H1 (cell line): ENCODE measurements at regions not wholly inside any gene's neighbourhood (a gene's known extent, or its start where the extent isn't known, plus 50 kb on each side); places are given as distances from the start of the nearest gene placed in this dataset.

ENCODE experiments used
- CTCF ChIA-PET: fragments of 300-600 bp; sonication (Branson Sonifier 250); formaldehyde crosslinking; loops from one replicate; lab custom pipeline; 2021; ENCODE audit not compliant: partially characterized antibody; lab: Charles Lee
- POLR2A ChIA-PET: fragments of 300-600 bp; sonication (Branson Sonifier 250); formaldehyde crosslinking; loops from one replicate; lab custom pipeline; 2021; ENCODE audit warnings: inconsistent platforms; ENCODE audit not compliant: partially characterized antibody; lab: Charles Lee
- DNase-seq, 2 experiments: peaks; one replicate each; pipeline versions ENCODE4 v3.0.0 to v3.0.0-alpha.2; 2010 to 2022; ENCODE audit warnings: low spot score in 2 of 2, low read depth in 1 of 2, mixed read lengths in 1 of 2
- FAIRE-seq: peaks from 2 replicates; lab custom pipeline; 2011; peaks lifted over from hg19 to GRCh38; lab: Jason Lieb, UNC
- H2AFZ ChIP-seq: 2 replicates; pipeline ENCODE4 v1.8.1; 2012; ENCODE audit warnings: low read length, inconsistent platforms
- H2AK5ac ChIP-seq: 2 replicates; pipeline ENCODE4 v1.6.1; 2013; ENCODE audit warnings: low read depth, low read length
- H2BK120ac ChIP-seq: replicated peaks from 2 replicates; pipeline ENCODE3; 2013; ENCODE audit warnings: low read depth, low read length, inconsistent platforms
- H2BK12ac ChIP-seq: 2 replicates; pipeline ENCODE4 v1.6.1; 2013; ENCODE audit warnings: low read depth, low read length
- H2BK15ac ChIP-seq: 2 replicates; pipeline ENCODE4 v1.6.1; 2013; ENCODE audit warnings: low read length
- H2BK20ac ChIP-seq: 2 replicates; pipeline ENCODE4 v1.6.1; 2013; ENCODE audit warnings: low read length
- H2BK5ac ChIP-seq: 2 replicates; pipeline ENCODE4 v1.6.1; 2013; ENCODE audit warnings: low read depth, low read length
- H3K14ac ChIP-seq: 2 replicates; pipeline ENCODE4 v1.6.1; 2013; ENCODE audit warnings: inconsistent platforms; ENCODE audit not compliant: insufficient read length
- H3K18ac ChIP-seq: 2 replicates; pipeline ENCODE4 v1.6.1; 2013; ENCODE audit warnings: low read length; ENCODE audit errors: extremely low read depth
- H3K23ac ChIP-seq: 2 replicates; pipeline ENCODE4 v1.6.1; 2013; ENCODE audit warnings: inconsistent platforms; ENCODE audit not compliant: insufficient read length
- H3K23me2 ChIP-seq: 2 replicates; pipeline ENCODE4 v1.6.1; 2013; ENCODE audit warnings: low read depth, low read length
- H3K27ac ChIP-seq: 2 replicates; pipeline ENCODE4 v1.6.1; 2011; ENCODE audit warnings: low read depth, low read length, inconsistent platforms
- H3K27me3 ChIP-seq, 4 experiments: replicated peaks in 1 of 4; 1 replicate in 1 of 4; 2 replicates in 3 of 4; pipeline versions ENCODE4 v1.6.1 to v1.8.1; 2011 to 2013; ENCODE audit warnings: low read length in 3 of 4, mild to moderate bottlenecking in 3 of 4, inconsistent platforms in 2 of 4, mixed read lengths in 2 of 4, moderate library complexity in 1 of 4; ENCODE audit not compliant: control insufficient read depth in 3 of 4, insufficient read depth in 3 of 4; ENCODE audit errors: extremely low read depth in 1 of 4
- H3K36me3 ChIP-seq, 4 experiments: 2 replicates each; pipeline versions ENCODE4 v1.6.1 to v1.8.1; 2011 to 2013; ENCODE audit warnings: mild to moderate bottlenecking in 4 of 4, low read length in 3 of 4, moderate library complexity in 2 of 4, control low read depth in 1 of 4, inconsistent platforms in 1 of 4; ENCODE audit not compliant: insufficient read depth in 4 of 4, control insufficient read depth in 2 of 4
- H3K4ac ChIP-seq: replicated peaks from 2 replicates; pipeline ENCODE3; 2013; ENCODE audit warnings: low read length, low read depth, mixed read lengths, inconsistent platforms; ENCODE audit not compliant: insufficient read length
- H3K4me1 ChIP-seq, 4 experiments: replicated peaks in 1 of 4; 1 replicate in 1 of 4; 2 replicates in 3 of 4; pipeline versions ENCODE4 v1.6.1 to v1.8.1; 2011 to 2013; ENCODE audit warnings: low read length in 3 of 4, inconsistent platforms in 2 of 4, mixed read lengths in 1 of 4; ENCODE audit not compliant: insufficient read depth in 4 of 4, control insufficient read depth in 3 of 4
- H3K4me2 ChIP-seq, 2 experiments: 2 replicates each; pipeline versions ENCODE4 v1.6.1 to v1.8.1; 2011 to 2013; ENCODE audit warnings: low read depth in 2 of 2, low read length in 2 of 2, control low read depth in 1 of 2, inconsistent platforms in 1 of 2, mild to moderate bottlenecking in 1 of 2; ENCODE audit not compliant: insufficient read depth in 1 of 2
- H3K4me3 ChIP-seq, 4 experiments: fragments of 200-600, 300-600 bp in 1 of 4; sonication (generic), shearing (Covaris generic), sonication (Bioruptor Twin) in 1 of 4; 2 replicates each; pipeline versions ENCODE4 v1.5.1 to v1.8.1; 2011 to 2016; ENCODE audit warnings: low read length in 4 of 4, low read depth in 3 of 4, control low read depth in 2 of 4, inconsistent platforms in 2 of 4, mild to moderate bottlenecking in 2 of 4, mixed read lengths in 1 of 4, moderate library complexity in 1 of 4; ENCODE audit not compliant: insufficient read depth in 2 of 4; ENCODE audit errors: extremely low read depth in 1 of 4
- H3K56ac ChIP-seq: replicated peaks from 2 replicates; pipeline ENCODE3; 2013; ENCODE audit warnings: low read depth, mild to moderate bottlenecking, mixed read lengths, low read length, inconsistent platforms; ENCODE audit not compliant: insufficient read length
- H3K79me1 ChIP-seq: 2 replicates; pipeline ENCODE4 v1.6.1; 2013; ENCODE audit warnings: low read depth, low read length, control low read depth
- H3K79me2 ChIP-seq, 2 experiments: 2 replicates each; pipeline versions ENCODE4 v1.6.1 to v1.8.1; 2012 to 2013; ENCODE audit warnings: low read length in 2 of 2, mild to moderate bottlenecking in 2 of 2, inconsistent platforms in 1 of 2; ENCODE audit not compliant: insufficient read depth in 2 of 2, control insufficient read depth in 1 of 2
- H3K9ac ChIP-seq, 4 experiments: replicated peaks in 1 of 4; 1 replicate in 1 of 4; 2 replicates in 3 of 4; pipeline versions ENCODE4 v1.6.1 to v1.8.1; 2011 to 2013; ENCODE audit warnings: low read depth in 3 of 4, low read length in 3 of 4, control low read depth in 2 of 4, mild to moderate bottlenecking in 2 of 4, moderate library complexity in 2 of 4, inconsistent platforms in 1 of 4; ENCODE audit errors: extremely low read depth in 1 of 4
- H3K9me3 ChIP-seq, 2 experiments: 2 replicates each; pipeline versions ENCODE4 v1.6.1 to v1.8.1; 2012 to 2013; ENCODE audit warnings: mild to moderate bottlenecking in 2 of 2, moderate library complexity in 2 of 2, control low read depth in 1 of 2, inconsistent platforms in 1 of 2, low read depth in 1 of 2, low read length in 1 of 2, mixed read lengths in 1 of 2; ENCODE audit not compliant: insufficient read depth in 2 of 2
- H4K20me1 ChIP-seq, 2 experiments: replicated peaks in 1 of 2; 2 replicates each; pipeline versions ENCODE3 to v1.8.1; 2011 to 2013; ENCODE audit warnings: inconsistent platforms in 2 of 2, low read length in 2 of 2, mild to moderate bottlenecking in 1 of 2; ENCODE audit not compliant: insufficient read depth in 2 of 2, control insufficient read depth in 1 of 2
- H4K5ac ChIP-seq: 2 replicates; pipeline ENCODE4 v1.6.1; 2013; ENCODE audit warnings: low read length, low read depth, mixed read lengths, inconsistent platforms; ENCODE audit not compliant: insufficient read length
- H4K8ac ChIP-seq: 2 replicates; pipeline ENCODE4 v1.8.0; 2013; ENCODE audit warnings: mild to moderate bottlenecking, moderate library complexity, low read length, inconsistent platforms; ENCODE audit not compliant: insufficient read depth; ENCODE audit errors: extremely low read depth
- H4K91ac ChIP-seq: replicated peaks from 2 replicates; pipeline ENCODE3; 2013; ENCODE audit warnings: low read length, mixed read lengths, inconsistent platforms; ENCODE audit not compliant: insufficient read length
- CTBP2 ChIP-seq: IDR thresholded peaks from 2 replicates; pipeline ENCODE4 v1.7.0; 2011; ENCODE audit warnings: borderline replicate concordance, mild to moderate bottlenecking, moderate library complexity, mixed read lengths, low read length; ENCODE audit not compliant: insufficient read depth, insufficient read length
- KDM1A ChIP-seq: fragments of 200-600, 300-600 bp; sonication (generic); IDR thresholded peaks from 2 replicates; pipeline ENCODE4 v1.7.1; 2016; ENCODE audit warnings: mild to moderate bottlenecking, low read length, borderline replicate concordance
- SRF ChIP-seq: IDR thresholded peaks from 2 replicates; pipeline ENCODE4 v1.6.1; 2011; ENCODE audit warnings: mild to moderate bottlenecking, low read depth, low read length, moderate library complexity
- TEAD4 ChIP-seq: IDR thresholded peaks from 2 replicates; pipeline ENCODE4 v1.6.1; 2012; ENCODE audit warnings: low read depth, low read length, inconsistent platforms, mixed read lengths

DNA sequence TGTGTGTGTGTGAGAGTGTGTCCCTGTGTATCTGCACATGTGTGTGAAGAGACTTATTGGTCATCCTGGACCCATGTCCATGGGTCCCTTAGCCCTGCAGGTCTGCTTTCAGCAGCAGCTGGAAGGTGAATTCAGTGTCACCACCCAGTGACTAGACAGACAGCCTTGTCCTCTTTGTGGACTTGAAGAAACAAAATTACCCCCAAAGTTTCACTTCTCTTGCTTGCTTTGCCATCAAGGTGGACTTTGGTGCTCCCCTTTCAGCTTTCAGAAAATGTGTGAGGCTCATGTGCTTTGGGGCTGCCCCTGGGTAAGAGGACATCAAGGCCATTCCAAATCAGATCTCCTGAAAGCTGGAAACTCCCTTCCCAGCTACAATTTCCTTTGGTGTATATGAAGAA is 1063.8 kb downstream of the BCL11B start:
- Histone ChIP-seq H2AK5ac (no peak overlapping the region), H2BK20ac (no peak overlapping the region), H3K27ac (no peak overlapping the region), H3K4me2 (no peak overlapping the region), H2BK5ac (0 out of 2 replicates have a peak overlapping the region, but pooled peaks have one; percentile 2), H3K79me2 (peaks cover 0 to 3% of the 10 kb centered on the region in 2 experiments; a peak in 1 of 4 replicates), H4K5ac (no peak overlapping the region), H3K79me1 (no peaks in the 10 kb centered on the region), H4K8ac (no peak overlapping the region), H3K4me1 (peaks cover 0 to 6% (median 5%) of the 10 kb centered on the region in 4 experiments; a peak in 5 of 7 replicates), H4K20me1 (no peaks in the 10 kb centered on the region), H2BK120ac (peak overlapping the region; percentile 4), H3K9ac (no peak overlapping the region), H3K56ac (no peak overlapping the region), H3K23me2 (no peaks in the 10 kb centered on the region), H3K23ac (no peak overlapping the region), H3K36me3 (no peaks in the 10 kb centered on the region), H4K91ac (no peak overlapping the region), H3K4me3 (no peak overlapping the region), H2BK15ac (0 out of 2 replicates have a peak overlapping the region, but pooled peaks have one; percentile 2), H3K4ac (no peak overlapping the region), H3K27me3 (no peaks in the 10 kb centered on the region), H2AFZ (no peak overlapping the region), H3K14ac (no peak overlapping the region), H3K18ac (no peak overlapping the region), H3K9me3 (no peaks in the 10 kb centered on the region), H2BK12ac (no peak overlapping the region)
- CTCF ChIA-PET = interaction anchor here (1.4 kb wide), 1 partner anchor 1023 kb away, joined by 3 read pairs; no protein-coding TSS in a partner anchor
- POLR2A ChIA-PET = no interaction called here
- FAIRE-seq (no peak), DNase-seq (no peak)
- TF ChIP-seq CTBP2 (no peak), TEAD4 (no peak), SRF (no peak), KDM1A (no peak)
